ENCODE measurements at regions not wholly inside any gene's neighbourhood (a gene's known extent, or its start where the extent isn't known, plus 50 kb on each side); places are given as distances from the start of the nearest gene placed in this dataset.

DNA sequence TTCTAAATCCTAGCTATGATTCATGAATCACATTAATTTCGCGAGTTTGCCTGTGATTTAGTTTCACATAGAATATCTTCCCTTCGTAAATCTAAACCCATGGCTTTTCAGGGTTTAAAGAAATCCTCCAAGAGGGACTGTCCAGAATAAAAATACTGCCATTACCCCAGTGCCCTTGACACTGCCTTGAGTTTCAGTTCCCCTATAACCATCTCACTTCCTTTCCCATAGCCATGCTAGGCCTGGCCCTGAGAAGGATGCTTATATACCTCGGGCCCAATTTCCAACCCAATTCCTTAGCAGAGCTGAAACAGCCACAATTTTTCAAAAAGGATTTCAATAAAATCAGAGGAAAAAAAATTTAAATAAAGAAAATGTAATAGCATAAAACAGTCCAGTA lies 697.3 kb downstream of the FRK start:
- H3K27ac ChIP-seq (ENCODE audit: extremely low read length, insufficient read depth, low read length): no peak overlapping the region
- ChIA-PET CTCF (ENCODE audit: low intra/inter-chr PET ratio, low total read pairs) (no interaction called here), POLR2A (no interaction called here)
- H4K20me1 ChIP-seq (ENCODE audit: insufficient read depth, low read length): no peaks in the 10 kb centered on the region
- no peaks in the 10 kb centered on the region for H3K27me3 ChIP-seq (ENCODE audit: control insufficient read depth in 1 of 2, insufficient read depth in 2 of 2, low read length in 2 of 2)
- no peak overlapping the region for H3K9ac ChIP-seq (ENCODE audit: insufficient read depth, low read depth, low read length)
- BruUV-seq (replicated peaks): no TSS peak
- H2AFZ ChIP-seq (ENCODE audit: low read length): no peak overlapping the region
- H3K4me2 ChIP-seq (ENCODE audit: low read depth, low read length): no peak overlapping the region
- H3K4me3 ChIP-seq (replicated peaks in 1 of 3; ENCODE audit: insufficient read depth in 1 of 3, low read depth in 2 of 3, low read length in 3 of 3): no peak overlapping the region
- H3K79me2 ChIP-seq (ENCODE audit: insufficient read depth, low read length): no peaks in the 10 kb centered on the region
- ATAC-seq (no peak), FAIRE-seq (no peak), DNase-seq (ENCODE audit: low spot score) (no peak)
- no peaks in the 10 kb centered on the region for H3K4me1 ChIP-seq (ENCODE audit: insufficient read depth, low read length)
- intact Hi-C loops (cut with micrococcal nuclease; ENCODE audit: unreplicated experiment) (no loop called here), in situ Hi-C loops (cut with HindIII; ENCODE audit: extremely low pct_ligation_motif_present, low pct_unique_long_range_greater_than_20kb) (no loop called here)
- TF ChIP-seq ZNF333 (CRISPR knock-in tag; IDR thresholded peaks at IDR 0.05; ENCODE audit: borderline replicate concordance): no peak
- TF ChIP-seq SMAD9 (CRISPR knock-in tag; IDR thresholded peaks at IDR 0.05): no peak
- no peak for TF ChIP-seq TBP (CRISPR knock-in tag; IDR thresholded peaks at IDR 0.05)
- no peak for TF ChIP-seq KDM5A (IDR thresholded peaks at IDR 0.05; ENCODE audit: borderline replicate concordance, low read length)
- TF ChIP-seq ZNF629 (CRISPR knock-in tag; conservative IDR thresholded peaks at IDR 0.05): no peak
- TF ChIP-seq, protein P1, sequence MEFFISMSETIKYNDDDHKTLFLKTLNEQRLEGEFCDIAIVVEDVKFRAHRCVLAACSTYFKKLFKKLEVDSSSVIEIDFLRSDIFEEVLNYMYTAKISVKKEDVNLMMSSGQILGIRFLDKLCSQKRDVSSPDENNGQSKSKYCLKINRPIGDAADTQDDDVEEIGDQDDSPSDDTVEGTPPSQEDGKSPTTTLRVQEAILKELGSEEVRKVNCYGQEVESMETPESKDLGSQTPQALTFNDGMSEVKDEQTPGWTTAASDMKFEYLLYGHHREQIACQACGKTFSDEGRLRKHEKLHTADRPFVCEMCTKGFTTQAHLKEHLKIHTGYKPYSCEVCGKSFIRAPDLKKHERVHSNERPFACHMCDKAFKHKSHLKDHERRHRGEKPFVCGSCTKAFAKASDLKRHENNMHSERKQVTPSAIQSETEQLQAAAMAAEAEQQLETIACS (CRISPR knock-in tag; IDR thresholded peaks at IDR 0.05): no peak
- no peak for TF ChIP-seq PAX8 (CRISPR knock-in tag; IDR thresholded peaks at IDR 0.05; ENCODE audit: borderline replicate concordance)
- WGBS (ENCODE audit: low lambda C conversion rate): 0% methylated on average over 4 of the region's 4 CpGs
- no peaks in the 10 kb centered on the region for H3K36me3 ChIP-seq (replicated peaks in 1 of 2; ENCODE audit: control insufficient read depth in 1 of 2, insufficient read depth in 2 of 2, low read length in 2 of 2)
- peaks cover 22% of the 10 kb centered on the region for H3K9me3 ChIP-seq (ENCODE audit: low read length)

DNA sequence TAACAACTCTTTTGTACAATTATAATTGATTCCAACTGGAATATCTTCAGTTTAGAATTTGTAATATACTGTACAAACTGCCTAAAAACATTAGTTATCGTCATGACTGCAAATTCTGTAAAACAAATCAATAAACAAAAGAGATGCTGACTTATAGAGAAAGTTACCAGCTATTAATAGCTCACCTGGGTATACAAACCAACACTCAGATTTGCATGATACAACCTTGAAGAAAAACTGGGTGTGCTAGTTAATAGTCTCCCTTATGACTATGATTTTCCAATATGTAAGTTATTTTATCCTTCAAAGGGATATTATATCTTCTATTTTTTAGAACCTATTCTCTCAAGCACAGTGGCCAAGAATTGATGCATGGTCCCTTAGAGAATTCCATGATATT lies 698.5 kb downstream of the FRK start:
- no peak for FAIRE-seq
- WGBS (ENCODE audit: low lambda C conversion rate): 0% methylated on average over 1 of the region's 1 CpG
- no peak overlapping the region for H3K9ac ChIP-seq (ENCODE audit: insufficient read depth, low read depth, low read length)
- TF ChIP-seq PPARG (CRISPR knock-in tag; conservative IDR thresholded peaks at IDR 0.05) (no peak), SOX13 (IDR thresholded peaks at IDR 0.05) (no peak), SOX13 (CRISPR knock-in tag; conservative IDR thresholded peaks at IDR 0.05 in 1 of 2, IDR thresholded peaks at IDR 0.05 in 1 of 2) (no peak), BCL6 (CRISPR knock-in tag; IDR thresholded peaks at IDR 0.05) (no peak), DMAP1 (CRISPR knock-in tag; IDR thresholded peaks at IDR 0.05) (no peak), ZFX (CRISPR knock-in tag; IDR thresholded peaks at IDR 0.05; ENCODE audit: low read depth) (no peak), ZNF773 (CRISPR knock-in tag; IDR thresholded peaks at IDR 0.05; ENCODE audit: borderline replicate concordance) (no peak), SIX4 (CRISPR knock-in tag; IDR thresholded peaks at IDR 0.05) (no peak), ZNF629 (CRISPR knock-in tag; conservative IDR thresholded peaks at IDR 0.05) (no peak), ZNF703 (CRISPR knock-in tag; IDR thresholded peaks at IDR 0.05; ENCODE audit: borderline replicate concordance) (no peak), MYC (CRISPR knock-in tag; IDR thresholded peaks at IDR 0.05; ENCODE audit: borderline replicate concordance) (no peak), GATAD2A (CRISPR knock-in tag; IDR thresholded peaks at IDR 0.05) (no peak), GZF1 (CRISPR knock-in tag; IDR thresholded peaks at IDR 0.05) (no peak), GABPB1 (CRISPR knock-in tag; IDR thresholded peaks at IDR 0.05) (no peak), ZNF225 (CRISPR knock-in tag; IDR thresholded peaks at IDR 0.05) (no peak), ZNF724P (CRISPR knock-in tag; IDR thresholded peaks at IDR 0.05; ENCODE audit: borderline replicate concordance) (no peak), MYNN (CRISPR knock-in tag; IDR thresholded peaks at IDR 0.05; ENCODE audit: low read depth) (no peak)

More for the DNA sequence above, 698.5 kb downstream of the FRK start:
- Histone ChIP-seq H2AFZ (ENCODE audit: low read length) (no peak overlapping the region), H3K9me3 (ENCODE audit: low read length) (peaks cover 22% of the 10 kb centered on the region), H3K27me3 (ENCODE audit: control insufficient read depth in 1 of 2, insufficient read depth in 2 of 2, low read length in 2 of 2) (no peaks in the 10 kb centered on the region), H3K36me3 (replicated peaks in 1 of 2; ENCODE audit: control insufficient read depth in 1 of 2, insufficient read depth in 2 of 2, low read length in 2 of 2) (no peaks in the 10 kb centered on the region), H4K20me1 (ENCODE audit: insufficient read depth, low read length) (no peaks in the 10 kb centered on the region), H3K79me2 (ENCODE audit: insufficient read depth, low read length) (no peaks in the 10 kb centered on the region), H3K4me3 (replicated peaks in 1 of 3; ENCODE audit: insufficient read depth in 1 of 3, low read depth in 2 of 3, low read length in 3 of 3) (no peak overlapping the region), H3K27ac (ENCODE audit: extremely low read length, insufficient read depth, low read length) (no peak overlapping the region), H3K4me2 (ENCODE audit: low read depth, low read length) (no peak overlapping the region), H3K4me1 (ENCODE audit: insufficient read depth, low read length) (no peaks in the 10 kb centered on the region)
- POLR2A ChIA-PET: no interaction called here
- BruUV-seq (replicated peaks): no TSS peak
- DNase-seq (ENCODE audit: low spot score): no peak
- intact Hi-C loops (cut with micrococcal nuclease; ENCODE audit: unreplicated experiment) (no loop called here), in situ Hi-C loops (cut with HindIII; ENCODE audit: extremely low pct_ligation_motif_present, low pct_unique_long_range_greater_than_20kb) (no loop called here)
- ATAC-seq: no peak
- CTCF ChIA-PET (ENCODE audit: low intra/inter-chr PET ratio, low total read pairs): no interaction called here

Data from HepG2 (cell line).